ENCODE measurements at regions not wholly inside any gene's neighbourhood (a gene's known extent, or its start where the extent isn't known, plus 50 kb on each side); places are given as distances from the start of the nearest gene placed in this dataset.

DNA sequence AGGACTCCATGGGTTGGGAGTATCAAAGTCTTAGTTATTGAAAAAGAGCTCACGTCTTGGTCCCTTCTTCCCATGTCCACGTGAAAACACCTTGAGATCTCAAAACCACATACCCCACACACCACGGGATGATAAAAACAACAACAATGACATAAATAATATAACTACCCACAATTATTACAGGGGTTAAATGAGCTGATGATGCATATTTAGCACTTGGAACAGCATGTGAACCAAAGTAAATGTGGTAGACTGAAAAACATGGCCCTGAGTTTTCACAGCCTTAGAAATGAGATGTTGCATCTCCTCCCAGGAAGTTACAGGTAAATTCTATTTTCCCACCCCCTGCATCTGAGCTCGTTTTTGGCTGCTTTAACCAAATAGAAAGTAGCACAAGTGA lies 208.9 kb downstream of the C16orf95 start:
- TF ChIP-seq POLR2AphosphoS5 (IDR thresholded peaks at IDR 0.05; ENCODE audit: low read depth, low read length), result no peak
- TF ChIP-seq POLR2A (IDR thresholded peaks at IDR 0.05; ENCODE audit: low read depth, low read length), result no peak
- TF ChIP-seq TAF1 (IDR thresholded peaks at IDR 0.05; ENCODE audit: borderline replicate concordance, low read depth, low read length), result no peak

Measured in GM12892 (cell line).